Parathyroid adenoma (tissue), 2 donors: ENCODE measurements at regions not wholly inside any gene's neighbourhood (a gene's known extent, or its start where the extent isn't known, plus 50 kb on each side); places are given as distances from the start of the nearest gene placed in this dataset.
A peak's percentile ranks its signal among the peaks of the same experiment; 100 is the strongest.

Experiments used
- H2AFZ ChIP-seq: fragments of 300-600 bp; sonication (generic); one replicate; pipeline ENCODE4 v1.7.0; 2017; ENCODE audit warnings: antibody characterized with exemption, mild to moderate bottlenecking
- H3K27ac ChIP-seq: fragments of 300-600 bp; sonication (generic); one replicate; pipeline ENCODE4 v1.7.0; 2017
- H3K27me3 ChIP-seq: fragments of 300-600 bp; sonication (generic); one replicate; pipeline ENCODE4 v1.7.0; 2017; ENCODE audit warnings: low read length; ENCODE audit not compliant: control insufficient read depth, insufficient read depth
- H3K36me3 ChIP-seq: fragments of 300-600 bp; sonication (generic); one replicate; pipeline ENCODE4 v1.7.0; 2017; ENCODE audit warnings: low read length; ENCODE audit not compliant: control insufficient read depth, insufficient read depth
- H3K4me1 ChIP-seq: fragments of 300-600 bp; sonication (generic); one replicate; pipeline ENCODE4 v1.7.0; 2017; ENCODE audit warnings: control low read depth
- H3K4me2 ChIP-seq: fragments of 300-600 bp; sonication (generic); one replicate; pipeline ENCODE4 v1.7.0; 2017; ENCODE audit warnings: low read length
- H3K4me3 ChIP-seq: fragments of 300-600 bp; sonication (generic); one replicate; pipeline ENCODE4 v1.7.0; 2017; ENCODE audit warnings: low read depth, low read length
- H3K79me2 ChIP-seq: fragments of 300-600 bp; sonication (generic); one replicate; pipeline ENCODE4 v1.7.0; 2017; ENCODE audit warnings: control low read depth
- H3K9ac ChIP-seq: fragments of 300-600 bp; sonication (generic); one replicate; pipeline ENCODE4 v1.7.0; 2017; ENCODE audit warnings: mild to moderate bottlenecking
- H3K9me3 ChIP-seq: fragments of 300-600 bp; sonication (generic); one replicate; pipeline ENCODE4 v1.7.0; 2017; ENCODE audit warnings: low read length; ENCODE audit not compliant: control insufficient read depth
- TF ChIP-seq, protein P1 (sequence below): fragments of 300-600 bp; sonication (generic); IDR thresholded peaks from one replicate; pipeline ENCODE4 v1.7.0; 2017; ENCODE audit warnings: antibody characterized with exemption, mild to moderate bottlenecking
- donor health status: primary hyperparathyroidism.

DNA sequence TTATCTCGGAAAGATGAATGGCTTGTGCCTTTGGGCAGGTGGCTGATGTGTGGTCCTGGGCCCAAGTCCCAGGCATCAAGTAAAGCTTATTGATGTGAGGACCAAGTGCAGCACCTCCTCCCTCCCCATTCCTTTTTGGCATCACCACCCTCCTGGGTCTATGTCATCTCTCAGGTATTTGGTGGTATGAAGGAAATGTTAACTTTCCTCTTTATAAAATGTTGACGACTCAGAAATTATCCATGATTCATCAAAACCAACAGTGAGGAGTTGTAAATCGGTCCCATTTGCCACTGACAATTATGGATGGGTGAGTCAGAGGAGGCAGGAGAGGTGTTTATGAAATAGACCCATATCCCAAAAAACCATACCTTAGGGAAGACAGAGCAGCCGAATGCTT is 229.4 kb upstream of the GATB start:
- no peak overlapping the region for H3K4me3 ChIP-seq

DNA sequence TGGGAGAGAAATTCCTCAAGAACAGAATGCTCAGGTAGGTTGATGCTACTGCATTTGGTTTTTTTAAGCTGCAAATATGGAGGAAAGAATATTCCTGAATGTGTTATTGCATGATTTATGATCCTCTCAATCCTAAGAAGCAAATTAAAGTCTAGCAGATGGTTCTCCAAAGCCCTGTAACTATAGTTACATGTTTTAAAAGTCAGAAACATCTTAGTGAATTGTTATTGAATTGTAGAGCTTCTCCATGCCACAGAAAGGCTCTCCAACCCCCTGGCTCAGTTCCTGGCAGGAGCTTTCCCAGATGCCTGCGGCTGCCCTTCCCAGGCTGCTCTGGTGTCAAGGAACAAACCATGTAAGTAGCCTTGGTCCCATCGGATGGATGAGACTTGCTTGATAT is 227.8 kb upstream of the GATB start:
- Histone ChIP-seq H3K27me3 (no peaks in the 10 kb centered on the region), H3K9me3 (no peaks in the 10 kb centered on the region), H3K4me1 (peaks cover 5% of the 10 kb centered on the region), H3K79me2 (no peaks in the 10 kb centered on the region), H3K4me3 (no peak overlapping the region), H2AFZ (no peak overlapping the region), H3K27ac (no peak overlapping the region), H3K4me2 (no peak overlapping the region), H3K36me3 (no peaks in the 10 kb centered on the region), H3K9ac (no peak overlapping the region)
- TF ChIP-seq, protein P1, sequence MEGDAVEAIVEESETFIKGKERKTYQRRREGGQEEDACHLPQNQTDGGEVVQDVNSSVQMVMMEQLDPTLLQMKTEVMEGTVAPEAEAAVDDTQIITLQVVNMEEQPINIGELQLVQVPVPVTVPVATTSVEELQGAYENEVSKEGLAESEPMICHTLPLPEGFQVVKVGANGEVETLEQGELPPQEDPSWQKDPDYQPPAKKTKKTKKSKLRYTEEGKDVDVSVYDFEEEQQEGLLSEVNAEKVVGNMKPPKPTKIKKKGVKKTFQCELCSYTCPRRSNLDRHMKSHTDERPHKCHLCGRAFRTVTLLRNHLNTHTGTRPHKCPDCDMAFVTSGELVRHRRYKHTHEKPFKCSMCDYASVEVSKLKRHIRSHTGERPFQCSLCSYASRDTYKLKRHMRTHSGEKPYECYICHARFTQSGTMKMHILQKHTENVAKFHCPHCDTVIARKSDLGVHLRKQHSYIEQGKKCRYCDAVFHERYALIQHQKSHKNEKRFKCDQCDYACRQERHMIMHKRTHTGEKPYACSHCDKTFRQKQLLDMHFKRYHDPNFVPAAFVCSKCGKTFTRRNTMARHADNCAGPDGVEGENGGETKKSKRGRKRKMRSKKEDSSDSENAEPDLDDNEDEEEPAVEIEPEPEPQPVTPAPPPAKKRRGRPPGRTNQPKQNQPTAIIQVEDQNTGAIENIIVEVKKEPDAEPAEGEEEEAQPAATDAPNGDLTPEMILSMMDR, result no peak

More for the DNA sequence above, 229.4 kb upstream of the GATB start:
- Histone ChIP-seq H3K79me2 (no peaks in the 10 kb centered on the region), H3K27ac (no peak overlapping the region), H3K9ac (no peak overlapping the region), H3K36me3 (no peaks in the 10 kb centered on the region), H3K4me1 (no peaks in the 10 kb centered on the region), H3K9me3 (no peaks in the 10 kb centered on the region), H3K27me3 (no peaks in the 10 kb centered on the region), H2AFZ (no peak overlapping the region), H3K4me2 (no peak overlapping the region)
- TF ChIP-seq, protein P1, result no peak

DNA sequence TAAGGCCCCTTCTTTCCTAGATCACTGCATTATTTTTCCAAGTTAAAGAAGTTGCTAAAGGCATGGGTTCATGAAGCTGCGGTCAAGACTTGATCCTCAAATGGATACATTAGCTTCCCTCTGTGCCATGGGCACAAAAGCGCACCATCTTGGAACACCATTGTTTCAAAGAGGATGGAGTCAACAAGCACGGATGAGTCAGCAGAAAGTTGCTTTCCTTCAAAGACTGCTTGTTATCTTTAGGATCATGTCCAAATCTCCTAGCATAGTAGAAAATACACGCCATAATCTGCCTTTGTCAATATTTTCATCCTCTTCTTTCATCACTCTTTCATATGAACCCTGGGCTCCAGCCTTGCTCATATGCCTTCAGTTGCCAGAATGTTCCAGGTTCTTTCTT is 226.8 kb upstream of the GATB start:
- no peak overlapping the region for H3K4me2 ChIP-seq
- no peak overlapping the region for H2AFZ ChIP-seq
- H3K9me3 ChIP-seq, result no peaks in the 10 kb centered on the region
- no peaks in the 10 kb centered on the region for H3K27me3 ChIP-seq
- no peak overlapping the region for H3K27ac ChIP-seq
- no peak overlapping the region for H3K4me3 ChIP-seq
- no peaks in the 10 kb centered on the region for H3K36me3 ChIP-seq
- H3K79me2 ChIP-seq, result no peaks in the 10 kb centered on the region
- TF ChIP-seq, protein P1, result no peak
- peaks cover 9% of the 10 kb centered on the region for H3K4me1 ChIP-seq
- H3K9ac ChIP-seq, result no peak overlapping the region

DNA sequence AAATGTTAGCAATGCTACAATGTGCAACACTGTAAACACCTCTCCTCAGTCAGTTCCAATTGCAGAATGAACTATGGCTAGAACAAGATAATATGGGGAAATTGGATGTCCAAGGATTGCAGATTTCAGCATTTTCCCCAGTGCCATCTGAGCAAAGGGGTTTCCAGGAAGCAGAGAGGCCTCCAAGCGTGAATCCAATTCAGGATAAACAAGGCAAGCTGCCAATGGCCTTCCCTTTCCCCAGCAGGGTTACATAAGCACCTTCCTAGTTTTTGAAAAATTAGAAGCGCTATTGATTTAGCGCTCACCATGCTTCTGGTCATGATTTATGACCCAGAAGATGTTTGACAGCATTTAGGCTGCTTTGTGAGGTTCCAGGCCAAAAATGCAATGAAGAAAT is 223.0 kb upstream of the GATB start:
- H3K4me1 ChIP-seq, result peaks cover 9% of the 10 kb centered on the region
- H3K4me2 ChIP-seq, result peak overlapping the region; percentile 41
- H3K4me3 ChIP-seq, result no peak overlapping the region
- H3K9ac ChIP-seq, result no peak overlapping the region
- no peak overlapping the region for H3K27ac ChIP-seq
- no peaks in the 10 kb centered on the region for H3K9me3 ChIP-seq
- H3K36me3 ChIP-seq, result no peaks in the 10 kb centered on the region
- no peak overlapping the region for H2AFZ ChIP-seq
- H3K27me3 ChIP-seq, result no peaks in the 10 kb centered on the region
- no peaks in the 10 kb centered on the region for H3K79me2 ChIP-seq
- TF ChIP-seq, protein P1, result no peak

DNA sequence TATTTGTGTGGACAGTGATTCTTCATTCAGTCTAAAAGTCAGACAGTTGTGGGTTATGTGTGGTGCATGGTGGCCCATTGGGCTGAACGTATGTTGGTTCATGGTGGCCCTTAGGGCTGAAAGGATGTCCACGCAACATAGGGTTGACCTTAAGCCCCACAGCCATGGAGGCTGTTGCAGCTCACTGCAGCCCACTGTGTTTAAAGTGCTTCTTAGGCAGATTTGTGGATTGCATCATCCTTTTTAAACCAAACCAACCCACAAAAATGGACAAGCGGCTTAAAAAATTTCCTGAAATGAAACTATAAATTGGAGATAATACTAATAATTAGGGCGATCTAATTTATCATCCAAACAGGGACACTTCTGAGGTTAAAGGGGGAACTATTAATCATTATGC is 219.0 kb upstream of the GATB start:
- H3K79me2 ChIP-seq, result no peaks in the 10 kb centered on the region
- H2AFZ ChIP-seq, result no peak overlapping the region
- H3K9ac ChIP-seq, result no peak overlapping the region
- no peak overlapping the region for H3K4me3 ChIP-seq
- H3K9me3 ChIP-seq, result no peaks in the 10 kb centered on the region
- no peak overlapping the region for H3K4me2 ChIP-seq
- TF ChIP-seq, protein P1, result no peak
- H3K27me3 ChIP-seq, result no peaks in the 10 kb centered on the region
- no peaks in the 10 kb centered on the region for H3K36me3 ChIP-seq
- H3K27ac ChIP-seq, result no peak overlapping the region
- H3K4me1 ChIP-seq, result peaks cover 9% of the 10 kb centered on the region
